PC-3 (cell line): ENCODE measurements at regions not wholly inside any gene's neighbourhood (a gene's known extent, or its start where the extent isn't known, plus 50 kb on each side); places are given as distances from the start of the nearest gene placed in this dataset.

Source experiments
- ATAC-seq: fragments of 200-7000 bp; cut with Tn5 transposase; 2 replicates; pipeline ENCODE4 v1.9.1; 2020; ENCODE audit warnings: mild to moderate bottlenecking, moderate library complexity
- BruUV-seq: library from RNA; stranded (reverse); fragments of 400-500 nt; replicated peaks from 2 replicates; lab custom pipeline; 2021; lab: Mats Ljungman, UMichigan
- CTCF ChIA-PET: fragments of 300-600 bp; sonication (Branson Sonifier 250); formaldehyde crosslinking; loops from one replicate; lab custom pipeline; 2022; ENCODE audit warnings: antibody characterized with exemption; lab: Charles Lee
- POLR2A ChIA-PET: fragments of 300-600 bp; sonication (Branson Sonifier 250); formaldehyde crosslinking; loops from one replicate; lab custom pipeline; 2022; ENCODE audit warnings: antibody characterized with exemption; ENCODE audit not compliant: unreplicated experiment; lab: Charles Lee
- DNase-seq: peaks from one replicate; pipeline ENCODE4 v3.0.0-alpha.2; 2015
- H2AFZ ChIP-seq: fragments of 300-600 bp; sonication (generic); 2 replicates; pipeline ENCODE4 v1.6.0; 2016; ENCODE audit warnings: antibody characterized with exemption, low read length
- H3F3A ChIP-seq: fragments of 300-600 bp; sonication (generic); one replicate; pipeline ENCODE4 v1.6.0; 2017; ENCODE audit warnings: antibody characterized with exemption, low read length, control low read depth, mild to moderate bottlenecking; ENCODE audit not compliant: unreplicated experiment
- H3K27ac ChIP-seq: fragments of 300-600 bp; sonication (generic); 2 replicates; pipeline ENCODE4 v1.5.1; 2016; ENCODE audit warnings: mild to moderate bottlenecking, low read length
- H3K27me3 ChIP-seq: fragments of 300-600 bp; sonication (generic); 2 replicates; pipeline ENCODE4 v1.6.1; 2016; ENCODE audit warnings: low read length, mixed read lengths
- H3K36me3 ChIP-seq: fragments of 300-600 bp; sonication (generic); 2 replicates; pipeline ENCODE4 v1.6.1; 2016; ENCODE audit warnings: low read depth, mixed run types, low read length, mixed read lengths
- H3K4me1 ChIP-seq: fragments of 300-600 bp; sonication (generic); 2 replicates; pipeline ENCODE4 v1.5.1; 2016; ENCODE audit warnings: low read length; ENCODE audit not compliant: insufficient read depth
- H3K4me2 ChIP-seq: fragments of 300-600 bp; sonication (generic); 2 replicates; pipeline ENCODE4 v1.6.0; 2016; ENCODE audit warnings: low read length
- H3K4me3 ChIP-seq: fragments of 300-600 bp; sonication (generic); 2 replicates; pipeline ENCODE4 v1.5.1; 2016; ENCODE audit warnings: mild to moderate bottlenecking, low read length, mixed read lengths
- H3K79me2 ChIP-seq: fragments of 300-600 bp; sonication (generic); 2 replicates; pipeline ENCODE4 v1.6.1; 2017; ENCODE audit warnings: low read length, mixed read lengths
- H3K9ac ChIP-seq: fragments of 300-600 bp; sonication (generic); 2 replicates; pipeline ENCODE4 v1.6.0; 2016; ENCODE audit warnings: mild to moderate bottlenecking, low read length
- H3K9me2 ChIP-seq: fragments of 300-600 bp; sonication (generic); replicated peaks from 2 replicates; pipeline ENCODE4 v1.6.1; 2016; ENCODE audit warnings: mixed run types, low read length, mixed read lengths
- H3K9me3 ChIP-seq: fragments of 300-600 bp; sonication (generic); 2 replicates; pipeline ENCODE4 v1.6.1; 2016; ENCODE audit warnings: low read length, mixed read lengths
- H4K20me1 ChIP-seq: fragments of 300-600 bp; sonication (generic); 2 replicates; pipeline ENCODE4 v1.6.1; 2016; ENCODE audit warnings: low read length, mixed read lengths
- CTCF ChIP-seq: fragments of 300-600 bp; sonication (generic); conservative IDR thresholded peaks from 2 replicates; pipeline ENCODE4 v1.5.1; 2017; ENCODE audit warnings: antibody characterized with exemption, low read depth, mild to moderate bottlenecking, low read length
- EZH2 ChIP-seq: fragments of 300-600 bp; sonication (generic); IDR thresholded peaks from one replicate; pipeline ENCODE4 v1.6.1; 2017; ENCODE audit warnings: antibody characterized with exemption, mild to moderate bottlenecking, low read length; ENCODE audit not compliant: unreplicated experiment
- EZH2phosphoT487 ChIP-seq: fragments of 300-600 bp; sonication (generic); IDR thresholded peaks from 2 replicates; pipeline ENCODE4 v1.6.1; 2018; ENCODE audit warnings: mild to moderate bottlenecking, antibody characterized with exemption, low read length, borderline replicate concordance
- intact Hi-C: fragments of 100-400 bp; cut with micrococcal nuclease; formaldehyde crosslinking; loops from 2 replicates; pipeline ENCODE4 v1.9.0; 2023

- intact Hi-C loops = no loop called here
These were observed 701.8 kb upstream of the TENM3 start for GRCh38 chr4:181541396-181541795.

GRCh38 chr4:181548873-181549575 is 694.2 kb upstream of the TENM3 start:
- ChIA-PET POLR2A (no interaction called here), CTCF (no interaction called here)
- DNase-seq (peak; percentile 20), ATAC-seq (no peak)
- no peaks in the 10 kb centered on the region for H3K27me3 ChIP-seq
- H3K79me2 ChIP-seq = no peaks in the 10 kb centered on the region
- no peak for TF ChIP-seq EZH2phosphoT487
- no peak for TF ChIP-seq CTCF
- TF ChIP-seq EZH2 = no peak
- no peaks in the 10 kb centered on the region for H3K9me3 ChIP-seq
- BruUV-seq = no TSS peak
- no peaks in the 10 kb centered on the region for H3F3A ChIP-seq
- H3K9ac ChIP-seq = no peak overlapping the region
- no peak overlapping the region for H3K4me3 ChIP-seq
- intact Hi-C loops = no loop called here
- H3K4me2 ChIP-seq = no peak overlapping the region
- no peaks in the 10 kb centered on the region for H3K36me3 ChIP-seq
- no peaks in the 10 kb centered on the region for H4K20me1 ChIP-seq
- no peaks in the 10 kb centered on the region for H3K9me2 ChIP-seq
- no peaks in the 10 kb centered on the region for H3K4me1 ChIP-seq
- no peak overlapping the region for H3K27ac ChIP-seq
- H2AFZ ChIP-seq = no peak overlapping the region

More at GRCh38 chr4:181541396-181541795, 701.8 kb upstream of the TENM3 start:
- Histone ChIP-seq H3K4me2 (no peak overlapping the region), H3K27ac (no peak overlapping the region), H3K4me1 (no peaks in the 10 kb centered on the region), H3K9me2 (no peaks in the 10 kb centered on the region), H3K36me3 (no peaks in the 10 kb centered on the region), H3K4me3 (no peak overlapping the region), H3K79me2 (no peaks in the 10 kb centered on the region), H4K20me1 (no peaks in the 10 kb centered on the region), H3K9me3 (no peaks in the 10 kb centered on the region), H2AFZ (no peak overlapping the region), H3F3A (no peaks in the 10 kb centered on the region), H3K27me3 (no peaks in the 10 kb centered on the region), H3K9ac (no peak overlapping the region)
- POLR2A ChIA-PET = no interaction called here
- no peak for DNase-seq
- no peak for TF ChIP-seq CTCF
- no peak for TF ChIP-seq EZH2
- TF ChIP-seq EZH2phosphoT487 = no peak
- BruUV-seq = no TSS peak
- no peak for ATAC-seq
- CTCF ChIA-PET = no interaction called here

GRCh38 chr4:181549576-181550188 is 693.5 kb upstream of the TENM3 start:
- H3F3A ChIP-seq = no peaks in the 10 kb centered on the region
- no peak overlapping the region for H3K4me3 ChIP-seq
- H3K79me2 ChIP-seq = no peaks in the 10 kb centered on the region
- H3K27me3 ChIP-seq = no peaks in the 10 kb centered on the region
- no peak overlapping the region for H3K27ac ChIP-seq
- intact Hi-C loops = no loop called here
- H2AFZ ChIP-seq = no peak overlapping the region
- no peaks in the 10 kb centered on the region for H3K9me3 ChIP-seq
- TF ChIP-seq EZH2phosphoT487 (no peak), EZH2 (no peak)
- H3K4me1 ChIP-seq = no peaks in the 10 kb centered on the region
- DNase-seq (no peak), ATAC-seq (no peak)
- no peaks in the 10 kb centered on the region for H3K36me3 ChIP-seq
- H3K9me2 ChIP-seq = no peaks in the 10 kb centered on the region
- H3K9ac ChIP-seq = no peak overlapping the region
- POLR2A ChIA-PET = no interaction called here
- CTCF ChIA-PET = no interaction called here
- no peak overlapping the region for H3K4me2 ChIP-seq
- no peaks in the 10 kb centered on the region for H4K20me1 ChIP-seq
- no TSS peak for BruUV-seq
